NCI-H2196 treated with DMSO at 0.1 percent for 48 hours (cell line): ENCODE measurements at regions not wholly inside any gene's neighbourhood (a gene's known extent, or its start where the extent isn't known, plus 50 kb on each side); places are given as distances from the start of the nearest gene placed in this dataset.

Source experiments
- DNase-seq: peaks from one replicate; lab custom pipeline; 2025; ENCODE audit not compliant: unreplicated experiment; lab: John Stamatoyannopoulos, UW

- peak; percentile 37 for DNase-seq
These were observed 65.6 kb upstream of the KDM7A start for GRCh38 chr7:140242057-140243031.

DNA sequence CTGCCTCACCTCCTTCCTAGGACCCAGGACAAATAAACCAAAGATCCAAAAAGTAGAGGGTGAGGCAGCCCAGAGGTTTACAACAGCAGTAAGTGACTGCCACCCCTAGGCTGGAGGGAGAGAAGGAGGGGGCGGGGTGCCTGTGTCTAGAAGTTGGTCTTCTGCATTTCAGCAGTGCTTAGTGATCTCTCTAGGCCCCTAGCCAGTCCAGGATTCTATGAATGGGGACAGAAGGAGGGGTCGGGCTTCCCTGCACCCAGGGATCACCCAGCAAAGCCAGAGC, 62.8 kb upstream of the KDM7A start:
- no peak for DNase-seq

DNA sequence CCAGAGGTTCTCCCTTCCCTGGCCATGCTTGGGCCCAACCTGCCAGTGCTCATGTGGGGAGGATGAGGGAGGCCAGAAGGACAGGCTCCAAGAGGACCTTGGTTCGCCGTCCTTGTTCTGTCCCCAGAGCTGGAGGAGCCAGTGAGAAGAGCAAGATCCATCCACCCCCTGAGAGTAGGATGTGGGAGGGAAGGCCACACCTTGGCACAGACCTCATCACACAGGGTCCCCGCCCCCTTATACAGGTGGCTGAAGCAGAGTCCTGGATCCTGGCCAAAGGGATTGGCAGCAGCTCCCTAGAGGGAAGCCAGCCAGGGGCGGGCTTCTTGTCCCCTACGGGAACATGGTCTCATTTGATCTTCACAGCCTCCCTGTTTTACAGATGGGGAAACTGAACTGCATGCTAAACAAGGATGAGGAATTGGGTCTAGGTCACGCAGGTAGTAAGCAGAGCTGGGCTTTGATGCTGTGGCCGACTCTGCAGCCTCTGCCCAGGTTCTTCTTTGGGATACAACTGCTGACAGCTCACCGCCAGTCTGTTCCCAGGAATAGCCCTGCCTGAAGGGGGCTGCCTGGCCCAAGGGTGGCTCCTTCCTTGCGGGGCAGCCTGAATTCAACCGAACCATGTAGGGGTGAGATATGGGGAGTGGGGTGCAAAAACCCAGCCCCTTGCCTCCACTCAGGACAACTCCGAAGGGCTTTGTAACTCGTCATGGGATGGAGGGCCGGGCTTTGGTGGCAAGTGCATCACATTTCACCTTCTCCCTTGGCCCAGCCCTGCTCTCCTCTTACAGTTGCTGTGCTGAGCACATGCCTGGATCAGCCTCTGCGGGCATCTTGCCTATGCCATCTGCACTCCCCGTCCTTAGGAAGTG, 62.2 kb upstream of the KDM7A start:
- peak; percentile 85 for DNase-seq

- DNase-seq: no peak
These were observed 60.6 kb upstream of the KDM7A start for GRCh38 chr7:140237390-140237789.

GRCh38 chr7:140236626-140237025, 59.8 kb upstream of the KDM7A start:
- DNase-seq: no peak

GRCh38 chr7:140235114-140235513, 58.3 kb upstream of the KDM7A start:
- DNase-seq: no peak

- no peak for DNase-seq
These were observed 56.5 kb upstream of the KDM7A start for GRCh38 chr7:140232957-140233917.

DNA sequence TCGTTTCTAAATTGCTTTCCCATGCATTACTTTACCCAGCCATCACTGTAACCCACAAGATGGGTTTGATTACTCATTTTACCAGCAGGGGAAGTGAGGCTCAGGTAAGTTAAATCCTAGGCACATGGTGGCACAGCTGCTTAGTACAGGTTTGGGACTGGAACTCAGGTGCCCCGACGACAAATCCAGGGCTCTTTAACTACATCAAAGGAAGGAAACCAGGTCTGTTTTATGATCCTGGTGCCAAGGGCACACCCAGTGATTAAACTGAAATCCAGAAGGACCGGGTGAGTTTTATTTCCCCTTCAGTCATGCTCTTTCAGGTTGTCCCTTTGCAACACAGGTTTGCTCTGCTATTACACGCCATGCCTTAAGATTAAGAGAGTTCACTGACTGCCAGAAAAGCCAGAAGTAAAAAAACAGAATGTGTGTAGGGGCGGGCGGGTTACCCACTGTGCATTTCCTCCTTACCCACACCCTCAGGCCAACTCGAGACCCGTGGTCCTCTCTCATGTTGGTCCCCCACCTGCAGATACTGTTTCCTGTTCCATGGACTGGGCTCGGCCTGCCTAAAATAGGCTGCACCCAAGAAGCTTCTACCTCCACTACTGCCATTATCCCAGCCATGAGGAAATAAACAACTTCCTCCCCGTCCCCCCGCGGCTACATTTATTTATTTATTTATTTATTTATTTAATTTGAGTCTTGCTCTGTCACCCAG, 55.1 kb upstream of the KDM7A start:
- no peak for DNase-seq

DNA sequence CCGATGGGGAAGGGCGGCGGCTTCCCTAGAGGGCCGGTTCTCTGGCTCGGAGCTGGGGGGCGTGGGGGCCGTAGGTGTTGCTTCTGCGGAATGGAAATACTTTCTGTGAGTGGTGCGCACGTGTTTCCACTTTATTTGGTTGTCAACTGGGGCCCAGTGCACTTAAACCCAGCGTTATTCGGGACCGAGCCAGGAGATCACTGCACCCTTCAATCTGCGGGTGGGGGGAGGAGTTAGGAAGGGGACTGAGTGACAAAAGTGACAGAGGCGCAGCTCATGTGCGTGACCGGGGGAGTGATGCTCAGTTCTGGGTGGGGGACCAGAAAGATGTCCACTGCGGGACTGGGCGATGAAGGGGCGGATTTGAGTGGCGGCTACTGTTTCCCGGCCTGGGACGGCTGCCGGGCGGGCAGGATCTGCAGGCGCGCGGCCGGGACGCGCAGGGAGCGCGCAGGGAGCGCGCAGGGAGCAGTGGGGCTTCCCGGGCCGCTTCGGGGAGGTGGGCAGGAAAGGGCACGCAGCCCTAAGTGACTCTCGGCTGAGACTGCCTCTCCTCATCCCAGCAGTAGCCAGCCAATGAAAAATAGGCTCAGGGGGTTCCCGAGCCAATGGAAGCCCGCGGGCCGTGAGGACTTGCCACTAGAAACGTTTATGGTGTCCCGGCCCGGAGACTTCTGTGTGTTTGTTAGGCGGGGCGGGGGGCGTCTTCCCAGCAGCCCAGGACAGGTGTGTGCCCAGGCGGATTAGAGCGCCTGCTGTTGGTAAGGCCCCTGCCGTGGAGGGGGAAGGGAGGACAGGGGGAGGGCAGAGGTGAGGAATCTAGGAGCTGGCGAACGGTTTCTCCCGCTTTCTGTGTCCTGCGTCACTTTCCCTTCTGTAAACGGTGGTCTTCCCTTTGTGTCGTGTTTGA, 54.3 kb upstream of the KDM7A start:
- peak; percentile 90 for DNase-seq

DNA sequence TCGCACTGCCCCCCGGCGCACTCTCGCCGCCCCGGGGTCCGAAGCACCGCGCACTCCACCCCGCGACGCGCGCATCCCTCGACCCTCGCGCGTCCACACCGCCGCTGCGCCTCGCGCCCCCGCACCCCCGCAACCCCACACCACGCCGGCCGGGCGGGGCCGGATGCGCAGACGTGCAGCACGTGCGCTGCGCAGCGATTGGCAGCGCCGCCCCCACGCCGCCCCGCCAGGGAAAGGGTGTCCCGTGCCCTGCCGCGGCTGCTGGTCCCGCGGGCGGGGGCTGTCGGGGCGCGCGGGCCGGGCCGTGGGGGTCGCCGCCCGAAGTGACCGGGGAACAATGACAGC, 53.7 kb upstream of the KDM7A start:
- DNase-seq: no peak

DNA sequence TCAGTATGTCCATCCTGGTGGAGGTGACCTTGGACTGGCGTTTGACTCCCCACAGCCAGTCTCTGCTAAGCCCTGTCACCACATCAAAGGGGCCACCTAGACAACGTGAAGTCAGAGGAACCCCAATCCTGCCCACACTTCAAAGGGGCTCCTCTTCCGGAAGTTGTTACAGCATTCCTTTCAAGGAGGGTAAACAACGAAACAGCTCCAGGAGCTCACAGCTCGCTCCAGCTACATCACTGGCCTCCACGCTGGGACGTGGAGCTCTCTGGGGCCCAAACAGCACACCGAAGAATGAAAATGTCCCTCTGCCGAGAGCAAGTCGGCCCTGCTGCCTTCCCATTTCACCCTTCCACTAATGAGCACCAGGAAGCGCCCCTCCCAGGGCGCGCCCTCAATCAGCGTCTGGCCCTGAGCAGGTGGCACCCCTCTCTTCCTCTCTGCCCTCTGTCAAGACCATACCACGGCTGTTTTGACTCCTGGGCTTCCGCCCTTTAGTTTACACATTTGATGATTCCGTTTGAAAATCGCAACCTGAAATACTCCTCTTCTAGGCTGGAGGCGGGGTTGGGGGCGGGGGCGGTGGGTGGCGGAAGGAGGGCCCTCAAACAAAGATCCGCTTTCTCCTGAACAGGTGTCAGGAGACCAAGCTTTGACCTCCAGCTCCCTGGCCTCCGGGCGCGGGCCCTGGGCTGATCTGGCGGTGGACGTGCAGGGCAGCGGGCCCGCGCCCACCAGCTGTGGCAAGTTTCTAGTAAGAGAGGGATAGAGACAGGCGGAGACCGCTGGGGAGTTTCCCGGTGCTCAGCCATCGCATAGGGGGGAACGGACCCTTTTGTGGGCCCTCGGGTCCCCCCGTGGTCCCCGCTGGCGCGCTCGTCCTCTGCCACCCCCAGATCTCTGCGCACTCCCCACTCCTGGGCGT, 53.1 kb upstream of the KDM7A start:
- peak; percentile 69 for DNase-seq

DNA sequence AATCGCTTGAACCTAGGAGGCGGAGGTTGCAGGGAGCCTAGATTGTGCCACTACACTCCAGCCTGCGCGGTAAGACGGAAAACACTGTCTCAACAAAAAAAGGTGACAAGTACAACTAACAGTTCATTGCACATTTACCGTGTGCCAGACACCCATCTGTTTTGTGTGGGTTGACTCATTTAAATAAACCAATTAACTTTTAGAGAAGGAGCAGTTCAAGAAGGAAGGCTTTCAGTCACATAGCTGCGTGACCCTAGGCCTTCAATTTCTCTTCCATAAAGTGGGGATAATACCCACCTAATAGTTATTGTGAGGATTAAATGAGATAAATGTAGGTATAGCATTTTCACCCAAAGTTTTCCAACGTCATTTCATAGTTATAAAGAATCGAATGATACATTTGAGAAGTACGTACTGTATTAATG, 52.3 kb upstream of the KDM7A start:
- no peak for DNase-seq
